Caco-2 (cell line): ENCODE measurements at regions not wholly inside any gene's neighbourhood (a gene's known extent, or its start where the extent isn't known, plus 50 kb on each side); places are given as distances from the start of the nearest gene placed in this dataset.

Source experiments
- BruUV-seq: library from RNA; stranded (reverse); fragments of 400-500 nt; replicated peaks from 2 replicates; lab custom pipeline; 2021; lab: Mats Ljungman, UMichigan
- CTCF ChIA-PET: fragments of 300-600 bp; sonication (Branson Sonifier 250); formaldehyde crosslinking; loops from one replicate; lab custom pipeline; 2022; ENCODE audit warnings: antibody characterized with exemption; lab: Charles Lee
- POLR2A ChIA-PET: fragments of 300-600 bp; sonication (Branson Sonifier 250); formaldehyde crosslinking; loops from one replicate; lab custom pipeline; 2022; ENCODE audit warnings: antibody characterized with exemption; lab: Charles Lee
- DNase-seq, 2 experiments: peaks; one replicate each; pipeline versions ENCODE4 v3.0.0 to v3.0.0-alpha.2; 2020 to 2022
- H3K27me3 ChIP-seq: replicated peaks from 2 replicates; pipeline ENCODE4 v1.6.0; 2011; ENCODE audit warnings: low read length; ENCODE audit not compliant: control insufficient read depth, insufficient read depth
- H3K36me3 ChIP-seq: 2 replicates; pipeline ENCODE4 v1.5.1; 2011; ENCODE audit warnings: low read length; ENCODE audit not compliant: control insufficient read depth, insufficient read depth
- H3K4me1 ChIP-seq: fragments of 250-450 bp; sonication (Bioruptor Pico); 2 replicates; pipeline ENCODE4 v1.5.1; 2020; ENCODE audit warnings: mild to moderate bottlenecking
- H3K4me3 ChIP-seq: 2 replicates; pipeline ENCODE4 v1.5.1; 2011; ENCODE audit warnings: low read depth, mild to moderate bottlenecking, control low read depth, low read length
- H3K9me3 ChIP-seq: fragments of 250-450 bp; sonication (Bioruptor Pico); 2 replicates; pipeline ENCODE4 v1.5.1; 2020; ENCODE audit warnings: mild to moderate bottlenecking, moderate library complexity
- H3K27ac Mint-ChIP-seq: one replicate; pipeline ENCODE4 v1.8.0; 2022; ENCODE audit warnings: mixed read lengths; ENCODE audit not compliant: unreplicated experiment
- H3K27me3 Mint-ChIP-seq: one replicate; pipeline ENCODE4 v1.8.0; 2022; ENCODE audit warnings: mixed read lengths; ENCODE audit not compliant: insufficient read depth, unreplicated experiment
- H3K36me3 Mint-ChIP-seq: one replicate; pipeline ENCODE4 v1.8.0; 2022; ENCODE audit warnings: mild to moderate bottlenecking, mixed read lengths; ENCODE audit not compliant: insufficient read depth, unreplicated experiment
- H3K4me1 Mint-ChIP-seq: one replicate; pipeline ENCODE4 v1.8.0; 2022; ENCODE audit warnings: low read depth, mixed read lengths; ENCODE audit not compliant: unreplicated experiment
- H3K4me3 Mint-ChIP-seq: one replicate; pipeline ENCODE4 v1.8.0; 2022; ENCODE audit warnings: mild to moderate bottlenecking, moderate library complexity, mixed read lengths; ENCODE audit not compliant: unreplicated experiment
- H3K9me3 Mint-ChIP-seq: one replicate; pipeline ENCODE4 v1.8.0; 2022; ENCODE audit warnings: mixed read lengths; ENCODE audit not compliant: unreplicated experiment
- CTCF ChIP-seq, 2 experiments: fragments of 200-600 bp in 1 of 2; IDR thresholded peaks; 1 replicate in 1 of 2; 2 replicates in 1 of 2; pipeline versions ENCODE4 v1.5.1 to v1.8.0; 2011 to 2022; ENCODE audit warnings: antibody characterized with exemption in 1 of 2, control low read depth in 1 of 2, inconsistent platforms in 1 of 2, low read depth in 1 of 2, low read length in 1 of 2, mild to moderate bottlenecking in 1 of 2, moderate library complexity in 1 of 2; ENCODE audit not compliant: insufficient read depth in 1 of 2, severe bottlenecking in 1 of 2, unreplicated experiment in 1 of 2
- intact Hi-C: fragments of 100-400 bp; cut with micrococcal nuclease; formaldehyde crosslinking; loops from one replicate; pipeline ENCODE4 v1.10.0; 2022; ENCODE audit not compliant: unreplicated experiment

GRCh38 chrX:23612846-23613245 is 54.4 kb upstream of the PRDX4 start:
- Mint-ChIP-seq H3K27me3 (peaks cover 10% of the 10 kb centered on the region), H3K9me3 (no peaks in the 10 kb centered on the region), H3K27ac (no peak overlapping the region), H3K36me3 (no peaks in the 10 kb centered on the region), H3K4me3 (no peak overlapping the region), H3K4me1 (no peaks in the 10 kb centered on the region)
- Histone ChIP-seq H3K27me3 (no peaks in the 10 kb centered on the region), H3K36me3 (no peaks in the 10 kb centered on the region), H3K4me1 (no peaks in the 10 kb centered on the region), H3K4me3 (no peak overlapping the region), H3K9me3 (no peaks in the 10 kb centered on the region)
- CTCF ChIA-PET = no interaction called here
- intact Hi-C loops = loop anchor here (10.0 kb wide), 1 partner anchor 208 kb away; no protein-coding TSS in a partner anchor
- no peak for DNase-seq
- no TSS peak for BruUV-seq
- no peak for TF ChIP-seq CTCF (IDR thresholded peaks at IDR 0.05; ENCODE audit: insufficient read depth in 1 of 2, low read depth in 1 of 2, low read length in 1 of 2, severe bottlenecking in 1 of 2, unreplicated experiment in 1 of 2)
- POLR2A ChIA-PET = no interaction called here

GRCh38 chrX:23616361-23616760 is 50.9 kb upstream of the PRDX4 start:
- Histone ChIP-seq H3K9me3 (no peaks in the 10 kb centered on the region), H3K36me3 (no peaks in the 10 kb centered on the region), H3K4me3 (no peak overlapping the region), H3K27me3 (no peaks in the 10 kb centered on the region), H3K4me1 (no peaks in the 10 kb centered on the region)
- intact Hi-C loops = loop anchor here (10.0 kb wide), 1 partner anchor 212 kb away; no protein-coding TSS in a partner anchor
- TF ChIP-seq CTCF (IDR thresholded peaks at IDR 0.05; ENCODE audit: insufficient read depth in 1 of 2, low read depth in 1 of 2, low read length in 1 of 2, severe bottlenecking in 1 of 2, unreplicated experiment in 1 of 2) = peak; percentile 33 to 45
- Mint-ChIP-seq H3K9me3 (no peaks in the 10 kb centered on the region), H3K27ac (no peak overlapping the region), H3K4me1 (no peaks in the 10 kb centered on the region), H3K4me3 (no peak overlapping the region), H3K27me3 (peaks cover 5% of the 10 kb centered on the region), H3K36me3 (no peaks in the 10 kb centered on the region)
- BruUV-seq = no TSS peak
- no peak for DNase-seq
- POLR2A ChIA-PET = no interaction called here
- CTCF ChIA-PET = interaction anchor here (0.7 kb wide), 1 partner anchor 651 kb away, joined by 3 read pairs; no protein-coding TSS in a partner anchor
